RWPE1 (cell line): ENCODE measurements at regions not wholly inside any gene's neighbourhood (a gene's known extent, or its start where the extent isn't known, plus 50 kb on each side); places are given as distances from the start of the nearest gene placed in this dataset.
"Not testable (repeated sequence)": the region's sequence is repeated elsewhere in the genome, so short reads cannot be mapped to it uniquely, and the experiment has no call there.

ENCODE experiments used
- CTCF ChIA-PET: fragments of 350-600 bp; sonication (Branson Sonifier 250); formaldehyde crosslinking; extraction: SDS; loops from one replicate; lab custom pipeline; 2021; lab: Yijun Ruan, JAX
- POLR2A ChIA-PET: fragments of 400-600 bp; formaldehyde crosslinking; extraction: SDS; loops from one replicate; lab custom pipeline; 2020; ENCODE audit warnings: antibody characterized with exemption; ENCODE audit not compliant: low non-redundant PET; lab: Yijun Ruan, JAX
- DNase-seq: peaks from one replicate; pipeline ENCODE4 v3.0.0; 2012; ENCODE audit warnings: low spot score
- H3K27ac ChIP-seq: fragments of 450-650 bp; 2 replicates; pipeline ENCODE4 v1.5.1; 2017

DNA sequence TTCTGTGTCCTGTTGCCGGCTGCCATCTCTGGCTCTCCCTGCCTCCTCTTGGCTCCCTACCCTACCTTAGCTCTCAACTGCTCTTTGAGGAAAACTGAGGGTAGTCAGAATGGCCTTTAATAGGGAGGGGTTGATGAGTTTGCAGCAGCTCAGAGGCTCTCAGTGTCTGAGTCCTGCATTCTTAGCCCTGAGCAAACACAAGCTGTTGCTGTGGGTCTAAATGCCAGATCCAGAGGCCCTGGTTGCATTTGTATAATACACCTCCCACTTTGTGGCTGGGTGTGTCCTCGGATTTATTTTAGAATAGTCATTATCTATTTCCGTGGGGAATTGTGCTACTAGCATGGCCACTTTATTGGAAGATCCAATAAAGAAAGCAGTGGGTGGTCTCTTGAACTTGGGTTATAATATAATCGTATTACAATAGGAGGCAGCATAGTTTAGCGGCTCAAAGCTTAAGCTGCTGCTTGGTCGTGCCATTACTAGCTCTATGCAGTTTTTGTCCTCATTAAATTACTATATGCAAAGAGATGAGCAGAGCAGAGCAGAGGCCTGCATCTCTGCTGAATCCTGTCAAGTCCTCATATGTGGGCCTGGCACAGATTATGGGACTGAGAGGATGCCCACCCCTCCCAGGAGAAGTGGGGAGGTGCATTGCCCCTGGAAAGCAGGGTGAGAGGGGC is 175.5 kb downstream of the BCL2L11 start:
- CTCF ChIA-PET, DNase-seq, POLR2A ChIA-PET, H3K27ac ChIP-seq: not testable (repeated sequence)

DNA sequence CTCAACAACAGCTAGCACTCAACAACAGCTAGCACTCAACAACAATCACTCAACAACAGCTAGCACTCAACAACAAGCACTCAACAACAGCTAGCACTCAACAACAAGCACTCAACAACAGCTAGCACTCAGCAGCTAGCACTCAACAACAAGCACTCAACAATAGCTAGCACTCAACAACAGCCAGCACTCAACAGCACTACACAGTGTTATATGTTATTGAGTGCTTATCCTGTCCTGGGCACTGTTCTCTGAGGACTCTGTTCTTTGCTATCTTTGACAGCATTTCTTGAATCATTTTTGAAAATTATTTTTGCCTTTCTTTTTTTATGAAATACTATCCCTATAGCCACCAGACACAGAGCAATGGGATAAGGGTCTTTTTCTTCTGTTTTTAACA is 176.4 kb downstream of the BCL2L11 start:
- CTCF ChIA-PET, H3K27ac ChIP-seq, POLR2A ChIA-PET, DNase-seq: not testable (repeated sequence)

DNA sequence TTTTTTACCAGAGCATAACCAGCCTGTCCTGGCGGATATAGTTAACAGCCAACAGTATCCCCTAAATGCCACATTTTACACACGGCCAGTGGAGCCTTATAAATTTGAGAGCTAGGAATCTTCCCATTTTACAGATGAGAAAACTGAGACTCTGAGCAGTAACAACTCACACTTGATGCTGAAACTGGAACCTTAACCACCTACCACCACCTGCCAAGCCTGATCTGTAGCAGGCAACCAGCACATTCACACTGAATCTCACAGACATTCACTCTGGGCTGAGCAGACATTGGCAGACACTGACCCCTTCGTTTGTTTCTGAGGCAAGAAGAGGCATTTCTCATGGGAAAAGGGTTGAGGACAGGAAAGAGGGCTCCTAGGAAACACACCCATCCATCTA is 178.2 kb downstream of the BCL2L11 start:
- DNase-seq, CTCF ChIA-PET, H3K27ac ChIP-seq, POLR2A ChIA-PET: not testable (repeated sequence)

DNA sequence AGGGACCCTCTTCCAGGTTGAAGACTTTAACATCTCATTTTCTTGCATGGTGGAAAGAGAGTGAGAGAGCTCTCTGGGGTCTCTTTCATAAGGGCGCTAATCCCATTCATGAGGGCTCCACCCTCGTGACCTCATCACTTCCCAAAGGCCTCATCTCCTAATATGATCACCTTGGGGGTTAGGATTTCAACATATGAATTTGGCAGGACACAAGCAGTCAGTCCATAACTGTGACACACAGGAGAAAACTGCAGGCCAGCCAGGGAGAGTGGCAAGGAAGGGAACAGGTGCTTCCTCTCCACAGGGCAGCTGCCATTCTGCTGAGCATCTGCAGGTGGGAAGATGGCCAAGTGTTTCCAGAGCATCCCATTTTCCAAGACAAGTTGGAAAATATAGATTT is 178.9 kb downstream of the BCL2L11 start:
- H3K27ac ChIP-seq, POLR2A ChIA-PET, DNase-seq, CTCF ChIA-PET: not testable (repeated sequence)

DNA sequence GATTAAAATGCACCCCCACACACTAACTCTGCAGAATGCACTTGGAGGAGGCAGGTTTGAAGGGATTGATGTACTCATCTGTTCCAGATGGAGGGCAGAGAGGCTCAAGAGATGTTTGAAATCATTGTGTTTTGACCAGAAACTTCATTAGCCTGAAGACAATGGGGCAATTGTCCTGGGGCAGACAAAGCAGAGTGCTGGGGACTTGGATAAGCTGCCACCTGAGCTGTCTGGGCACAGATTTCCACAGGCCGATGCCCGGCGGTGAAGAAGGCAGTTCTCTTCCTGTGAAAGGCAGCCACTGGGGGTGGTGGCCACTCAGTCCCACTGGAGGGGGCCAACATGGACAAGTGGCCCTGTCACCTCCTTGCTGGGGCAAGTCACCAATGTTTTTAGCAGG is 181.0 kb downstream of the BCL2L11 start:
- H3K27ac ChIP-seq, POLR2A ChIA-PET, DNase-seq, CTCF ChIA-PET: not testable (repeated sequence)

DNA sequence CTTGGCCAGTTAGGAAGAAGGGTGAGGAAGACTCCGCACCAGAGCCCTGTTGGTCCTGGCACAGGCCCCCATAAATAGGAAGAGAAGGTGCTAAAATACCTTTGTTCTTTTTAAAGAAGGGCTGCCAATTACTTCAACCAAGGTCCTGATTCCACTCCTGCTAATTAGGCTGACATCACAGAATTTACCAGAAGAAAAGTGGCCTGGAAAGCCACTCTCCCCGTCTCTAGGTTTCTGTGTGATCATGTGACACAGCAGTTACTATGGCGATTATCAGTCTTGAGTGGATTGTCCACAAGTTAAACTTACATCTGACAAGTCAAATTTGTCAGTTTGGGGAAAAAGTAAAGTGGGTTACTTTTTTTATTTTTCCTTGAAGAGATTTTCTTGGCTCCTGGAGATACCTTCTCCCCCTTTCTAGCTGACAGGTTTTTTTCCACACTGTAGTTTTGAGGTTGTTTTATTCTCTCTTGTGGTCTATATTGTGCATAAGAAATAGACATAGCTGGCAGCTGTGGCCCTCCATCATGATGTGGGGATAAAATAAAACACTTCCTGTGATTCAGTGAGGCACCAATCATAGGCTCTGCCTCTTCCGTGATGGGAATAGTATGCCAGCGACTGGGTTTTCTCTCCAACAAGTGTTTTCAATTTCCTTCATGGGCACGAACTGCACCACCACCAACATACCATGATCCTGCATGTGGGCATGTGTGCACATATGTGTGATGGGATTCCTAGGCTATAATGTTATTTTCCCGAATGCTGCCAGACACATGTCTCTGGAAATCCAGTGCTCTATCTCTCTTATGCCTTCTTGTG is 181.9 kb downstream of the BCL2L11 start:
- DNase-seq, H3K27ac ChIP-seq, POLR2A ChIA-PET, CTCF ChIA-PET: not testable (repeated sequence)

DNA sequence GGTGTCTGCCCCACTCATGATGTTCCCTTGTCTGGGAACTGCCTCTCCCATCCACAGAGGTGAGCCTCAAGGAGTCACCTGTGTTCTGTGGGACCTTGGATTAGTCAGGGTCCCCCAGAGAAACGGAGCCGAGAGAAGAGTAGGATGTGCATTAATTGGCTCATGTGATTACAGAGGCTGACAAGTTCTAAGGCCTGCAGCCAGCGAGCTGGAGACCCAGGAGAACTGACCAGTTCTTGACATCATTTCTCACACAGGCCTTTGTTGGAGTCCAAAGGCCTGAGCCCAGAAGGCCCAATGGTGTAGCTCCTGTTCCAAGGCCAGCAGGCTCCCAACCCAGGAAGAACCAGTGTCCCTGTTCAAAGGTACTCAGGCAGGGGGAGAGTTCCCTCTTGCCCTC is 186.6 kb downstream of the BCL2L11 start:
- DNase-seq, POLR2A ChIA-PET, H3K27ac ChIP-seq, CTCF ChIA-PET: not testable (repeated sequence)

DNA sequence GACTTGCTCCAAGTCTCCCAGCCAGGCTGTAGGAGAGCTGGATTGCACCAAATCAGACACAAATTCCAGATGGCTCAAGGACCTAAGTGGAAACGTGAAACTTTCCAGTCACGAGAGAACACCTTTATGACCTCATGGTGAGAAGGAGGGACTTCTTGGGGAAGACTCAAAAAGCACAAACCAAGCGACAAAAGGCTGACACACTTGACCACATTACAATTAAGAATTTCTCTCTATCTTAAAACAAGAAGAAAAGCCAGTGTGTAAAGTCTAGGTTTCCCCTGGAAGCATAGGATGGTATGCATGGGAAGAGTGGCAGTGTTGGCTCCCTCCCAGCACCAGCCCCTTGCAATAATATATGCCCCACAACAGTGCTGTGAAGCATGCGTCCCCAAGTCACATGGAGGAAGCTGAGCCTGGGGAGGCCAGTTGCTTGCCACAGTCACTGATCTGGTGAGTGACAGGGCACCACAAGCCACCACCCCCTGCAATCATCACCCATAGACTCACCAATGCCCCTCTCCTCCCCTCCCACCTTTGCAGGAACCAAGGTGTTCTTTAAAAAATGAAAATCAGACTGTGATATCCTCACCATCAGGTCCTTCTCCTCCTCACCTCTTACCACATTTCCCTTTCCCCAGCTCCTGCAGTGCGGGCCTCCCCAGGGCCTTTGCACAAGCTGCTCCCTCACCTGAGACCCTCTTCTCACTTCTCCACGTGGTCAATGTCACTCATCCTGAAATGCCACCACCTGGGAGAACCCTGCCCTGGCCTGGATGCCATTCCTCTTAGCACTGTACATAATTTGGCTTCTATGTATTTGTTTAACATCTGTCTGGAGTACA is 188.7 kb downstream of the BCL2L11 start:
- DNase-seq, CTCF ChIA-PET, POLR2A ChIA-PET, H3K27ac ChIP-seq: not testable (repeated sequence)

DNA sequence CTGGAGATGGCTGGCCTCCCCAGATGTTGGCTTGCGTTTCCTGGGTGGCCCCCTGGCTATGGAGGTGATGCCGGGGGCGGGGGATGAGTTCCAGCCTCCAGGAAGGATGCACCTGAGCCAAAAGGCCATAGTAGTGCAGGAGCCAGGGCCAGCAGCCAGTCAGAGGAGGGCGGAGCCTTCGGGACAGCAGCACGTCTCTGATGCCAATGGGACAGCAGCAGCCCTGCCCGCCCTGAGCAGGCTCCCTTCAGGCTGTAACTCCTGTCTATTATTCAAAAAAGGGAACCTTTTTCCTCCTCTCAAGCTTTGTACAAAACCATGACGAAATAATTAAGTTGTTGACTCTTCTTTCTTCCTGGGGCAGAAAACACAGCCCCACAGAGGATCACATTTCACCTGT is 189.7 kb downstream of the BCL2L11 start:
- H3K27ac ChIP-seq, DNase-seq, POLR2A ChIA-PET, CTCF ChIA-PET: not testable (repeated sequence)

DNA sequence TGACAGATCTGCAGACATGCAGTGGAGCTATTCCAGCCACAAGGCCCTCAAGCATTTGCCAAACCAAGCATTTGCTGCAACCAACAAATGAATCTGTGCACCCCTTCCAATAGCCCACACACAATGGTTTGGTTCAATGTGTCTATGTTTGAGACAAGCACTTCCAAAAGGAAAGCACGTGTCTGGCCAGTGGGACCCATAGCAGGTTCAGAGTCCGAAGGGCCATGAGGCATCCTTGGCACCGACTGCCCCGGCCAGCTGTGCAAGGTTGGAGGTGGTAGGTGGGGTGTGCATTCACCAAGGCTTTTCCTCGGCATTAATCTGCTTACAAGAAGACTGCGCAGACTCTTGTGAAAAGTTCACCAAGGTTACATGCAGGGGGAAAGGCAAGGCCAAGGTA is 190.9 kb downstream of the BCL2L11 start:
- H3K27ac ChIP-seq, DNase-seq, CTCF ChIA-PET, POLR2A ChIA-PET: not testable (repeated sequence)

DNA sequence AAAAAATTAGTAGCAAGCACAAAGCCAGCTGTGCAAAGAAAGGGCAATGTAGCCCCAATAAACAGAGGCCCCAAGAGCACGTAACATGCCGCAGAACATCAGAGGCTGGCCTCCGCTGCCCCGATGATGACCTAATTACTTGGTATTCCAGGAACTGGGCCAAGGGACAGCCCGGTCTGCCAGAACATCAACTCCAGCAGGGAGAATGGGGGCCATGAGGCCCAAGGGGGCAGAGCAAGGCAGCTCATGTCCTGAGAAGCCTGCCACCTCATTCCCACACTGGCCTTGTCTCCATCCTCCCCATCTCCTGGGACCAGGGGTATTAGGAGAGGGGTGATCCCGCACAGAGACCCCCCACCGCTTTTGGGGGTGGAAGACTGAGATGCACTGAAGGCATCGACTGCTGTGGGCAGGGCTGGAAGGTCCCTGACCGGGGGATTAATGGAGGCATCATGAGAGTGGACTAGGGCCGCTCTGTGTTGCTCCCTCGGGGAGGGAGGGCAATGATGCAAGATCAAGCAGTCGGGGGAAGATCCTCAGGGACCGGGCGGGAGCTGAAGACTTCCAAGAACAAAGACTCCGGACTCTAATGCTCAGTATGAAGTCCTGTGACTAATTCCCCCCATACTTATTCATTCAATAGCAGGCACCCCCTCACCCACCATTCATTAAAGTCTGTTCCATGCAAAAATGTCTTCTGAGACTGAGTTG is 192.3 kb downstream of the BCL2L11 start:
- H3K27ac ChIP-seq, DNase-seq, POLR2A ChIA-PET, CTCF ChIA-PET: not testable (repeated sequence)

DNA sequence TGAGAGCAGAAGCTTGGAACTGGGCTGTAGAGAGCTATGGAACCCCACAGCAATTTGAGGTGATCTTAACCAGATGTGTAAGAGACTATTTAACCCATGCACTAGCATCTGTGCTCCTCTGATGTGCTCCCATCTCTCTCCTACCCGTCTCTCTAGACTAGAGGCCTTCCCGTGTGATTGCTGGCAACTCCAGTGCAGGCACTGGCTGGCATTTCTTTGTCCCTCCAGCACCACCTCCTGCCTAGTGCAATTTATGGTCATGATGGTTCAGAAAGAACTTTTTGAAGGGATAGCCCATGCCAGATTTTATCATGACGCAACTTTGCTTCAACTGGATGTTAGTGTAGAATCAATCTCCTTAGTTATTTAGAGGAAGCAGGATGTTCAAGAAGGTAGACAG is 193.0 kb downstream of the BCL2L11 start:
- DNase-seq, H3K27ac ChIP-seq, POLR2A ChIA-PET, CTCF ChIA-PET: not testable (repeated sequence)

DNA sequence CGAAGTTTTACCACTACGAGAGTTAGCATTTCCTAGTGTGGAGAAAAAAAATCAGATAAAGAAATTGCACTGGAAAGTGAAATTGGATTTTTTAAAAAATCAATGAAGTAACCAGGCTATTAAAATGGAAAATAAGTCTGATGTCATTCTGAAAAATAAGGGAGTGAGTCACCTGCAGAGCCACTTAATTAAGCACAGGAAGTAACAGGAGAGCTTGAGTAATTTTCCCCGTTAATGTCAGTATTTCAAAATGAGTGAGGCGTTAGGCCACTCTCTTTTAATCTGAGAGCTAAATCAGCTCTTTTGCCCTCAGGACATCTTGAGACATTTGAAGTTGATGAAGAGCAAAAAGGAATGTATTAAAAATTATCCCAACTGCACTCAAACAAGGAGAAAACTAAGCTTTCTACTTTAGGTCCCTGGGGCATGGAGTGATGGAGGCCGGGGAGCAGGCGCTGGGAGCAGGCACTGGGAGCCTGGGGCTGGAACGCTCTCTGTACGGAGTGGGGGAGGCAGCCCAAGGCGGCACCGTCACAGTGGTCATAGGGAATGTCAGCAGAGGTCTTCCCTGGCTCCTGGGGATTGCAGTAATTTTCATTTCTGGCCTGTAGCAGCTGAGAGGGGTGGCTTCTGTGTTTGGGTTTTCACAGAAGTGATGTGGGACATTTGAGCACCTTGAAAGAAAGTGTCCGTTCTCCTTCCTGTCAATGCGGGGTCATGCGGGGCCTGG is 194.6 kb downstream of the BCL2L11 start:
- DNase-seq, CTCF ChIA-PET, POLR2A ChIA-PET, H3K27ac ChIP-seq: not testable (repeated sequence)

DNA sequence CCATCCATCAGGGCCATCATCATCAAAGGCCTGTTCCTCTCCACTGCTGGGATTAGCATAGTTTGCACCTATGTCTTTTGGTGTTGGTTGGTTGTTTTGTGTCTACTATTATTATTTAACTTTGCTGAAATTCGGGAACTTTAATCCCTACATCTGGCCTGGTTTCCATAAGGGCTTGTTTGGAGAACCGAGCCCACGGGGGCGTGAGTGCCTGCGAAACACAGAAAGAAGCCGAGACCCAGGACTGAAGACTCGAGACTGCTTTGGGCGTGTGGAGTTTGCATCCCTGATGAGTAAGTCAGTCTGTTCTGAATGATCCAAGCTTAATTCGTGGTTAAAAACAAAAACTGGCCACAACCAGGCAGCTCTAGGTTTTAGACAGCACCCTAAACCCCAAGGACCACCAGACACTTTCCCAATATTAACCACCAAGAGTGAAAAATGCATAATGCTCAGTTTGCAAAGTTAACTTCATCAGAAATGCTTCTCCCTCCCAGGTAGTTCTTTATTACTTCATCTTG is 195.6 kb downstream of the BCL2L11 start:
- H3K27ac ChIP-seq, CTCF ChIA-PET, POLR2A ChIA-PET, DNase-seq: not testable (repeated sequence)

DNA sequence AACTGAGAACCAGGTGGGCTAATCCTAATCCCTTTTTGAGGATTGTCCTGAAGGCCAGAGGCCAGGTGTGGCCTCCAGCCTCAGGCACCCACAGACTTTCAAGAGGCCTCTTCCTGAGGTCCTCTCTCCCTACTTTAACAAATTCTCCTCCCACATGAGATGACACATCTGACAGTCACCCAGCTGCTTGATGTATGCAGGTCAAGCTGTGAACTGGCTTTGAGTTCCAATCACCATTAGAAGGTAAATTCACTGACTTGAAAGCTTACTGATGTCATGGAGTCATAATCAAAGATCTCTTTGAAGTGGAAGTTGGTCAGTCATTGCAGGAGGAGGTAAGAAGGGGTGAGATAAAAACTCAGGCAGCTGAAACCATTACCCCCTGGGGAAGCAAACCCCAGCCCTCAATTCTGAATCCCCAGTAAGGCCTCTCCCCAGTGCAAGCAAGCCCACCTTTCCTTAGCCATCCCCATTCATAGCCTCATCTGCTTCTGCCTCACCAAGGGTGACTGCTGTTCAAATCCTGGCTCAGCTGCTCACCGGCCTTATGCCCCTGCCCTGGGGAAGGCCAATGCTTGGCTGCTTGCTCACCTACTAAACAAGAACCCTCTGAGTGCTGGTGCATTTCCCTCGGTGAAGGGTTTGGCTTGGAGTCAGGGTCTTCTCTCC is 196.3 kb downstream of the BCL2L11 start:
- H3K27ac ChIP-seq, POLR2A ChIA-PET, DNase-seq, CTCF ChIA-PET: not testable (repeated sequence)
